OCI-LY7 (cell line): ENCODE measurements at regions not wholly inside any gene's neighbourhood (a gene's known extent, or its start where the extent isn't known, plus 50 kb on each side); places are given as distances from the start of the nearest gene placed in this dataset.

Source experiments
- BruUV-seq: library from RNA; stranded (reverse); fragments of 400-500 nt; replicated peaks from 2 replicates; lab custom pipeline; 2021; lab: Mats Ljungman, UMichigan
- CTCF ChIA-PET: fragments of 300-600 bp; sonication (Branson Sonifier 250); formaldehyde crosslinking; loops from one replicate; lab custom pipeline; 2022; ENCODE audit warnings: antibody characterized with exemption; ENCODE audit not compliant: unreplicated experiment; lab: Charles Lee
- POLR2A ChIA-PET: fragments of 300-600 bp; sonication (Branson Sonifier 250); formaldehyde crosslinking; loops from one replicate; lab custom pipeline; 2022; ENCODE audit warnings: antibody characterized with exemption; lab: Charles Lee
- DNase-seq: peaks from one replicate; pipeline ENCODE4 v3.0.0-alpha.2; 2015; ENCODE audit warnings: low spot score
- H2AFZ ChIP-seq: fragments of 200-600 bp; sonication (generic), shearing (Covaris generic); 2 replicates; pipeline ENCODE4 v1.6.1; 2014; ENCODE audit warnings: mild to moderate bottlenecking, antibody characterized with exemption, low read length, moderate library complexity
- H3K27ac ChIP-seq: fragments of 200-600 bp; sonication (generic); 2 replicates; pipeline ENCODE4 v1.5.1; 2014; ENCODE audit warnings: mixed run types, low read depth, mild to moderate bottlenecking, moderate library complexity, low read length, inconsistent platforms; ENCODE audit not compliant: poor library complexity, severe bottlenecking
- H3K36me3 ChIP-seq: fragments of 200-600 bp; sonication (generic); 2 replicates; pipeline ENCODE4 v1.6.1; 2014; ENCODE audit warnings: mild to moderate bottlenecking, antibody characterized with exemption, low read length, moderate library complexity, mixed read lengths; ENCODE audit not compliant: insufficient read depth
- H3K4me1 ChIP-seq: fragments of 200-600 bp; sonication (generic); 2 replicates; pipeline ENCODE4 v1.5.1; 2014; ENCODE audit warnings: mild to moderate bottlenecking, low read length; ENCODE audit not compliant: insufficient read depth, poor library complexity, severe bottlenecking
- H3K4me2 ChIP-seq: fragments of 200-600 bp; sonication (generic); 2 replicates; pipeline ENCODE4 v1.6.1; 2014; ENCODE audit warnings: mild to moderate bottlenecking, low read length
- H3K4me3 ChIP-seq: fragments of 200-600 bp; sonication (generic); 2 replicates; pipeline ENCODE4 v1.5.1; 2014; ENCODE audit warnings: mild to moderate bottlenecking, low read depth, low read length; ENCODE audit not compliant: poor library complexity, severe bottlenecking
- H3K79me2 ChIP-seq: fragments of 200-600 bp; sonication (generic); 2 replicates; pipeline ENCODE4 v1.6.1; 2016; ENCODE audit warnings: low read depth, mild to moderate bottlenecking, low read length, moderate library complexity, mixed read lengths; ENCODE audit not compliant: insufficient read depth
- H3K9me2 ChIP-seq: fragments of 200-600 bp; sonication (generic); 2 replicates; pipeline ENCODE4 v1.6.1; 2016; ENCODE audit warnings: mild to moderate bottlenecking, low read length, mixed read lengths; ENCODE audit not compliant: insufficient read depth
- H3K9me3 ChIP-seq: fragments of 200-600 bp; sonication (generic); 2 replicates; pipeline ENCODE4 v1.6.1; 2014; ENCODE audit warnings: mild to moderate bottlenecking, mixed run types, low read length, mixed read lengths
- H4K20me1 ChIP-seq: fragments of 200-600 bp; sonication (generic); 2 replicates; pipeline ENCODE4 v1.6.1; 2014; ENCODE audit warnings: mild to moderate bottlenecking, antibody characterized with exemption, low read length, moderate library complexity, mixed read lengths; ENCODE audit not compliant: insufficient read depth
- CTCF ChIP-seq: fragments of 200-600 bp; sonication (generic); conservative IDR thresholded peaks from 2 replicates; pipeline ENCODE4 v1.5.1; 2014; ENCODE audit warnings: mild to moderate bottlenecking, antibody characterized with exemption, low read length, moderate library complexity, mixed read lengths
- EZH2phosphoT487 ChIP-seq: fragments of 200-600 bp; sonication (generic); IDR thresholded peaks from 2 replicates; pipeline ENCODE4 v1.6.1; 2018; ENCODE audit warnings: low read depth, borderline replicate concordance, mild to moderate bottlenecking, mixed run types, antibody characterized with exemption, low read length, moderate library complexity, mixed read lengths
- intact Hi-C: fragments of 100-400 bp; cut with micrococcal nuclease; formaldehyde crosslinking; loops from one replicate; pipeline ENCODE4 v1.10.0; 2022; ENCODE audit not compliant: unreplicated experiment

- no peaks in the 10 kb centered on the region for H4K20me1 ChIP-seq
- no peaks in the 10 kb centered on the region for H3K36me3 ChIP-seq
- no TSS peak for BruUV-seq
- no peaks in the 10 kb centered on the region for H3K79me2 ChIP-seq
- H3K9me2 ChIP-seq, result no peaks in the 10 kb centered on the region
- DNase-seq, result no peak
- ChIA-PET CTCF (no interaction called here), POLR2A (no interaction called here)
- H3K4me2 ChIP-seq, result no peak overlapping the region
- H3K4me1 ChIP-seq, result no peaks in the 10 kb centered on the region
- intact Hi-C loops, result no loop called here
- H3K27ac ChIP-seq, result no peak overlapping the region
- no peak overlapping the region for H3K4me3 ChIP-seq
- no peak for TF ChIP-seq EZH2phosphoT487
- no peak for TF ChIP-seq CTCF
- peaks cover 8% of the 10 kb centered on the region; the same call in 1 of the 2 replicates for H3K9me3 ChIP-seq
- H2AFZ ChIP-seq, result no peak overlapping the region
Observed at GRCh38 chr2:116153729-116154128, 1660.8 kb upstream of the DDX18 start.

GRCh38 chr2:116160657-116161056 is 1653.8 kb upstream of the DDX18 start:
- CTCF ChIA-PET, result no interaction called here
- Histone ChIP-seq H3K36me3 (no peaks in the 10 kb centered on the region), H3K4me1 (no peaks in the 10 kb centered on the region), H3K27ac (no peak overlapping the region), H3K4me2 (no peak overlapping the region), H2AFZ (no peak overlapping the region), H4K20me1 (no peaks in the 10 kb centered on the region), H3K4me3 (no peak overlapping the region), H3K9me2 (no peaks in the 10 kb centered on the region), H3K9me3 (no peaks in the 10 kb centered on the region), H3K79me2 (no peaks in the 10 kb centered on the region)
- intact Hi-C loops, result no loop called here
- POLR2A ChIA-PET, result no interaction called here
- BruUV-seq, result no TSS peak
- no peak for TF ChIP-seq CTCF
- no peak for DNase-seq

GRCh38 chr2:116162395-116162794 is 1652.1 kb upstream of the DDX18 start:
- no peaks in the 10 kb centered on the region for H4K20me1 ChIP-seq
- no peak overlapping the region for H3K4me2 ChIP-seq
- no peaks in the 10 kb centered on the region for H3K4me1 ChIP-seq
- H2AFZ ChIP-seq, result no peak overlapping the region
- no peaks in the 10 kb centered on the region for H3K79me2 ChIP-seq
- ChIA-PET POLR2A (no interaction called here), CTCF (no interaction called here)
- DNase-seq, result no peak
- no peak overlapping the region for H3K27ac ChIP-seq
- no peaks in the 10 kb centered on the region for H3K9me2 ChIP-seq
- TF ChIP-seq EZH2phosphoT487 (no peak), CTCF (no peak)
- intact Hi-C loops, result no loop called here
- no TSS peak for BruUV-seq
- no peak overlapping the region for H3K4me3 ChIP-seq
- H3K36me3 ChIP-seq, result no peaks in the 10 kb centered on the region
- H3K9me3 ChIP-seq, result no peaks in the 10 kb centered on the region
